Colon (tissue), 2 donors: ENCODE measurements at regions not wholly inside any gene's neighbourhood (a gene's known extent, or its start where the extent isn't known, plus 50 kb on each side); places are given as distances from the start of the nearest gene placed in this dataset.

ENCODE experiments used
- FAIRE-seq: peaks from 2 replicates; lab custom pipeline; 2012; peaks lifted over from hg19 to GRCh38; lab: Jason Lieb, UNC
- donor health status: control.
- donor health status: control.

- no peak for FAIRE-seq
These were observed 148.2 kb upstream of the KLF4 start for GRCh38 chr9:107637421-107638420.

GRCh38 chr9:107636571-107637381, 147.2 kb upstream of the KLF4 start:
- no peak for FAIRE-seq

- FAIRE-seq = no peak
These were observed 146.2 kb upstream of the KLF4 start for GRCh38 chr9:107635803-107636174.

GRCh38 chr9:107635101-107635802, 145.7 kb upstream of the KLF4 start:
- no peak for FAIRE-seq

GRCh38 chr9:107633406-107633805, 143.8 kb upstream of the KLF4 start:
- no peak for FAIRE-seq

GRCh38 chr9:107632661-107633060, 143.1 kb upstream of the KLF4 start:
- no peak for FAIRE-seq

GRCh38 chr9:107632216-107632615, 142.6 kb upstream of the KLF4 start:
- FAIRE-seq = no peak

- FAIRE-seq = no peak
These were observed 142.2 kb upstream of the KLF4 start for GRCh38 chr9:107631788-107632187.

- FAIRE-seq = no peak
These were observed 140.6 kb upstream of the KLF4 start for GRCh38 chr9:107630156-107630555.

- FAIRE-seq = no peak
These were observed 138.9 kb upstream of the KLF4 start for GRCh38 chr9:107628444-107628843.

GRCh38 chr9:107627781-107628180, 138.2 kb upstream of the KLF4 start:
- FAIRE-seq = no peak

- FAIRE-seq = no peak
These were observed 136.5 kb upstream of the KLF4 start for GRCh38 chr9:107626118-107626517.

GRCh38 chr9:107625383-107625984, 135.9 kb upstream of the KLF4 start:
- no peak for FAIRE-seq

GRCh38 chr9:107624234-107624948, 134.8 kb upstream of the KLF4 start:
- no peak for FAIRE-seq

GRCh38 chr9:107621436-107621835, 131.9 kb upstream of the KLF4 start:
- FAIRE-seq = no peak

- no peak for FAIRE-seq
These were observed 131.2 kb upstream of the KLF4 start for GRCh38 chr9:107620801-107621200.

GRCh38 chr9:107620236-107620635, 130.7 kb upstream of the KLF4 start:
- FAIRE-seq = no peak

GRCh38 chr9:107615321-107615720, 125.8 kb upstream of the KLF4 start:
- FAIRE-seq = no peak

- FAIRE-seq = no peak
These were observed 125.2 kb upstream of the KLF4 start for GRCh38 chr9:107614765-107615164.

- no peak for FAIRE-seq
These were observed 123.8 kb upstream of the KLF4 start for GRCh38 chr9:107613321-107613720.

- no peak for FAIRE-seq
These were observed 122.6 kb upstream of the KLF4 start for GRCh38 chr9:107612136-107612535.
